B cell (primary cell): ENCODE measurements at regions not wholly inside any gene's neighbourhood (a gene's known extent, or its start where the extent isn't known, plus 50 kb on each side); places are given as distances from the start of the nearest gene placed in this dataset.

Experiments
- CTCF ChIP-seq: fragments of 200-600 bp; IDR thresholded peaks from one replicate; pipeline ENCODE4 v1.8.0; 2022; ENCODE audit warnings: antibody characterized with exemption, mild to moderate bottlenecking
- EZH2 ChIP-seq: IDR thresholded peaks from 2 replicates; pipeline ENCODE4 v1.6.1; 2012; ENCODE audit warnings: borderline replicate concordance, low read depth, mild to moderate bottlenecking, moderate library complexity, low read length; ENCODE audit not compliant: insufficient read depth, poor library complexity, severe bottlenecking

DNA sequence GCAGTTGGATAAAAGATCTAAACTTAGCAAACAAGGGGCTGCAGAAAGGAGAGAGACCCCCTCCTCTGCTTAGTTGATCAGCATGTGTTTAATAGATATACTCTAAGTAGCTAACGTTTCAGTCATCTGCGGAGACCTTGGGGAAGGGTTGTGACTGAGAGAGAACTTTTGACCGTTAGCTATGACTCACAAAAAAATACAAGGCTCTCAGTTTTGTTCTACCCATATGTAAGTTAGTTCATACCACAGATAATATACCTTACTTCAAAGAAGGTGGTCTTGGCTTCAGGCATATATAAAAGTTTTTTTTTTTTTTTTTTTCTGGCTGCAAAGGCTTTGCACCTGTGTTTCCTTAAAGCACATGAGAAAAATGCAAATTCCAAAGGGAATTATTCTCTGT, 258.9 kb downstream of the GJA1 start:
- TF ChIP-seq CTCF (no peak), EZH2 (no peak)
